ENCODE measurements at regions not wholly inside any gene's neighbourhood (a gene's known extent, or its start where the extent isn't known, plus 50 kb on each side); places are given as distances from the start of the nearest gene placed in this dataset.

DNA sequence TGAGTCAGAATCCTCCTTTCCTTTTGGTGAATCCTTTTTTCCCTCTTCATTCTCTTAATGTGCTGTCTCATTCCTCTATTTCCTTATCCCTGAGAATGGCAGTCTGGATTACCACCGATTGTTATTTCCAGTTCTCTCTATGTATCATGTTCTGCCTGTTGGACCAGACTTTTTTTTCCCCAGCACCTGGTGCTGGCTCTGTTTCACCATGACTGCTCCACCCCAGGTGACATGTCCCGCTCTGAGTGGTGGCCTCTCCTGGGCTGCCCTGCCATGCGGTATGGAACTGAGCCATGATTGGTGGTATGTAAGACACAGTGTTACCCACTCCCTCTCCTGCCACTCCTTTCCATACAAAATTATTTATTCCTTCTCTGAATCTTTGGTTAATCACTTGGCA is 399.9 kb downstream of the GATA3 start (continued):
- TF ChIP-seq, protein P1, sequence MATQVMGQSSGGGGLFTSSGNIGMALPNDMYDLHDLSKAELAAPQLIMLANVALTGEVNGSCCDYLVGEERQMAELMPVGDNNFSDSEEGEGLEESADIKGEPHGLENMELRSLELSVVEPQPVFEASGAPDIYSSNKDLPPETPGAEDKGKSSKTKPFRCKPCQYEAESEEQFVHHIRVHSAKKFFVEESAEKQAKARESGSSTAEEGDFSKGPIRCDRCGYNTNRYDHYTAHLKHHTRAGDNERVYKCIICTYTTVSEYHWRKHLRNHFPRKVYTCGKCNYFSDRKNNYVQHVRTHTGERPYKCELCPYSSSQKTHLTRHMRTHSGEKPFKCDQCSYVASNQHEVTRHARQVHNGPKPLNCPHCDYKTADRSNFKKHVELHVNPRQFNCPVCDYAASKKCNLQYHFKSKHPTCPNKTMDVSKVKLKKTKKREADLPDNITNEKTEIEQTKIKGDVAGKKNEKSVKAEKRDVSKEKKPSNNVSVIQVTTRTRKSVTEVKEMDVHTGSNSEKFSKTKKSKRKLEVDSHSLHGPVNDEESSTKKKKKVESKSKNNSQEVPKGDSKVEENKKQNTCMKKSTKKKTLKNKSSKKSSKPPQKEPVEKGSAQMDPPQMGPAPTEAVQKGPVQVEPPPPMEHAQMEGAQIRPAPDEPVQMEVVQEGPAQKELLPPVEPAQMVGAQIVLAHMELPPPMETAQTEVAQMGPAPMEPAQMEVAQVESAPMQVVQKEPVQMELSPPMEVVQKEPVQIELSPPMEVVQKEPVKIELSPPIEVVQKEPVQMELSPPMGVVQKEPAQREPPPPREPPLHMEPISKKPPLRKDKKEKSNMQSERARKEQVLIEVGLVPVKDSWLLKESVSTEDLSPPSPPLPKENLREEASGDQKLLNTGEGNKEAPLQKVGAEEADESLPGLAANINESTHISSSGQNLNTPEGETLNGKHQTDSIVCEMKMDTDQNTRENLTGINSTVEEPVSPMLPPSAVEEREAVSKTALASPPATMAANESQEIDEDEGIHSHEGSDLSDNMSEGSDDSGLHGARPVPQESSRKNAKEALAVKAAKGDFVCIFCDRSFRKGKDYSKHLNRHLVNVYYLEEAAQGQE (IDR thresholded peaks at IDR 0.05): no peak
- no peak for TF ChIP-seq CBX8 (IDR thresholded peaks at IDR 0.05)

- Histone ChIP-seq H3K4me1 (0 out of 3 replicates have a peak, but pooled peaks cover 6% of the 10 kb centered on the region), H3K27ac (no peak overlapping the region), H3K9me3 (peaks cover 10% of the 10 kb centered on the region; the same call in 2 of the 3 replicates), H3K4me3 (no peak overlapping the region), H3K4me2 (no peak overlapping the region)
- TF ChIP-seq FOSB (CRISPR knock-in tag; IDR thresholded peaks at IDR 0.05) (no peak), POLR2AphosphoS2 (conservative IDR thresholded peaks at IDR 0.05; ENCODE audit: low read length) (no peak), RCOR1 (IDR thresholded peaks at IDR 0.05; ENCODE audit: low read depth, low read length) (no peak), EHMT2 (IDR thresholded peaks at IDR 0.05; ENCODE audit: low read depth) (no peak), HES2 (IDR thresholded peaks at IDR 0.05) (no peak), GATA3 (IDR thresholded peaks at IDR 0.05; ENCODE audit: borderline replicate concordance) (no peak), KDM1A (IDR thresholded peaks at IDR 0.05; ENCODE audit: low read depth) (no peak), ZC3H11A (IDR thresholded peaks at IDR 0.05) (no peak), E2F6 (IDR thresholded peaks at IDR 0.05; ENCODE audit: borderline replicate concordance, low read depth) (no peak), NPAS2 (CRISPR knock-in tag; IDR thresholded peaks at IDR 0.05; ENCODE audit: borderline replicate concordance) (no peak), BHLHE40 (IDR thresholded peaks at IDR 0.05; ENCODE audit: low read depth, low read length) (no peak), TFCP2L1 (CRISPR knock-in tag; IDR thresholded peaks at IDR 0.05) (no peak), CHD2 (IDR thresholded peaks at IDR 0.05; ENCODE audit: low read length, partially characterized antibody) (no peak), POLR2A (IDR thresholded peaks at IDR 0.05; ENCODE audit: low read length) (no peak), JUNB (IDR thresholded peaks at IDR 0.05) (no peak), NFE2L2 (conservative IDR thresholded peaks at IDR 0.05; ENCODE audit: low read length) (no peak)
- TF ChIP-seq, protein P2, sequence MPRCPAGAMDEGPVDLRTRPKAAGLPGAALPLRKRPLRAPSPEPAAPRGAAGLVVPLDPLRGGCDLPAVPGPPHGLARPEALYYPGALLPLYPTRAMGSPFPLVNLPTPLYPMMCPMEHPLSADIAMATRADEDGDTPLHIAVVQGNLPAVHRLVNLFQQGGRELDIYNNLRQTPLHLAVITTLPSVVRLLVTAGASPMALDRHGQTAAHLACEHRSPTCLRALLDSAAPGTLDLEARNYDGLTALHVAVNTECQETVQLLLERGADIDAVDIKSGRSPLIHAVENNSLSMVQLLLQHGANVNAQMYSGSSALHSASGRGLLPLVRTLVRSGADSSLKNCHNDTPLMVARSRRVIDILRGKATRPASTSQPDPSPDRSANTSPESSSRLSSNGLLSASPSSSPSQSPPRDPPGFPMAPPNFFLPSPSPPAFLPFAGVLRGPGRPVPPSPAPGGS (IDR thresholded peaks at IDR 0.05): no peak
- TF ChIP-seq, protein P3, sequence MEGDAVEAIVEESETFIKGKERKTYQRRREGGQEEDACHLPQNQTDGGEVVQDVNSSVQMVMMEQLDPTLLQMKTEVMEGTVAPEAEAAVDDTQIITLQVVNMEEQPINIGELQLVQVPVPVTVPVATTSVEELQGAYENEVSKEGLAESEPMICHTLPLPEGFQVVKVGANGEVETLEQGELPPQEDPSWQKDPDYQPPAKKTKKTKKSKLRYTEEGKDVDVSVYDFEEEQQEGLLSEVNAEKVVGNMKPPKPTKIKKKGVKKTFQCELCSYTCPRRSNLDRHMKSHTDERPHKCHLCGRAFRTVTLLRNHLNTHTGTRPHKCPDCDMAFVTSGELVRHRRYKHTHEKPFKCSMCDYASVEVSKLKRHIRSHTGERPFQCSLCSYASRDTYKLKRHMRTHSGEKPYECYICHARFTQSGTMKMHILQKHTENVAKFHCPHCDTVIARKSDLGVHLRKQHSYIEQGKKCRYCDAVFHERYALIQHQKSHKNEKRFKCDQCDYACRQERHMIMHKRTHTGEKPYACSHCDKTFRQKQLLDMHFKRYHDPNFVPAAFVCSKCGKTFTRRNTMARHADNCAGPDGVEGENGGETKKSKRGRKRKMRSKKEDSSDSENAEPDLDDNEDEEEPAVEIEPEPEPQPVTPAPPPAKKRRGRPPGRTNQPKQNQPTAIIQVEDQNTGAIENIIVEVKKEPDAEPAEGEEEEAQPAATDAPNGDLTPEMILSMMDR (IDR thresholded peaks at IDR 0.05): no peak
- TF ChIP-seq, protein P1 (IDR thresholded peaks at IDR 0.05): no peak
- FAIRE-seq (no peak), ATAC-seq (no peak), DNase-seq (ENCODE audit: low read depth in 1 of 2, low spot score in 1 of 2) (no peak)
- POLR2A ChIA-PET: no interaction called here
- CTCF ChIA-PET: no interaction called here
Measured at GRCh38 chr10:8455181-8455580, 400.7 kb downstream of the GATA3 start.
